ENCODE measurements at regions not wholly inside any gene's neighbourhood (a gene's known extent, or its start where the extent isn't known, plus 50 kb on each side); places are given as distances from the start of the nearest gene placed in this dataset.

DNA sequence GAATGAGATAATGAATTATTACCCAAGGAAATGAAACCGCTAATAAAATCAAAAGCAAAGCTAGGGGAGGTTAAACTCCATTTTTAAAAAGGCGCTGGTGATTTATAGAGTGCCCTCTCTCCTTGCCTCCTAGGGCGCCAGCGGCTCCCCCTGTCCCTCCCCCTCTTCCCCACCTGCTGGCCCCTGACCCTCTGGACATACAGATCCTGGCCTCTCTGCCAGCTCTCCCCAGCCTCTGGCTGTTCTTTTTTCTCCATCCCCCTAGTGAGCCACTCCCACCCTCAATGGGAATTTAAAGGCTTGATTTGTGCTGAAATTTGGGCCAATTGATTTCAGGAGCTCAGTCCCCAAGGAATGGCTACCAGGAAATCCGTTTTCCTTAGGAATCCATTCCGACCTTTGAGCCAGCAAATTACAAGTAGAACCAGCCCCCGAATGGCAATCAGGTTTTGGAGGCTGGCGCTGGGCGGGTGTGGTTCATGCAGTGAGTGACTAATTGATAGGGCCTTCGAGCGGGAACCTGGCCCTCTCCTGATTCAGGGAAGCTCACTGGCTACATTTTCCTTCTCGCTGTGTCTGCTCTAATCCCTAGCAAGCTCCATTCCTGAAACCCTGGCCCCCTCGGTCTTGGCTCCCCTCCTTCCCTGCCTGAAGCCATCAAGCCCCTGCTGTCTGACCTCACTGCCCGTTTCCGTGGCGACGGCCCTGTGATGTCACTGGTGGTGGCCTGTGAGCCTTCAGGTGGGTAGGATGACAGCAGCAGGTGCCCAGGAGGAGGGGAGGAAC, 141.9 kb upstream of the SDK2 start:
- intact Hi-C loops (cut with DNase I; ENCODE audit: low total_unique reads) = no loop called here
- no peaks in the 10 kb centered on the region for H3K4me1 ChIP-seq
- no peaks in the 10 kb centered on the region for H3K36me3 ChIP-seq
- H3K9me3 ChIP-seq = no peaks in the 10 kb centered on the region
- peaks cover 0 to 59% of the 10 kb centered on the region in 2 donors for H3K27me3 ChIP-seq
- no peak for TF ChIP-seq POLR2AphosphoS5 (IDR thresholded peaks at IDR 0.05)
- TF ChIP-seq POLR2A (IDR thresholded peaks at IDR 0.05) = no peak
- TF ChIP-seq, protein P1, sequence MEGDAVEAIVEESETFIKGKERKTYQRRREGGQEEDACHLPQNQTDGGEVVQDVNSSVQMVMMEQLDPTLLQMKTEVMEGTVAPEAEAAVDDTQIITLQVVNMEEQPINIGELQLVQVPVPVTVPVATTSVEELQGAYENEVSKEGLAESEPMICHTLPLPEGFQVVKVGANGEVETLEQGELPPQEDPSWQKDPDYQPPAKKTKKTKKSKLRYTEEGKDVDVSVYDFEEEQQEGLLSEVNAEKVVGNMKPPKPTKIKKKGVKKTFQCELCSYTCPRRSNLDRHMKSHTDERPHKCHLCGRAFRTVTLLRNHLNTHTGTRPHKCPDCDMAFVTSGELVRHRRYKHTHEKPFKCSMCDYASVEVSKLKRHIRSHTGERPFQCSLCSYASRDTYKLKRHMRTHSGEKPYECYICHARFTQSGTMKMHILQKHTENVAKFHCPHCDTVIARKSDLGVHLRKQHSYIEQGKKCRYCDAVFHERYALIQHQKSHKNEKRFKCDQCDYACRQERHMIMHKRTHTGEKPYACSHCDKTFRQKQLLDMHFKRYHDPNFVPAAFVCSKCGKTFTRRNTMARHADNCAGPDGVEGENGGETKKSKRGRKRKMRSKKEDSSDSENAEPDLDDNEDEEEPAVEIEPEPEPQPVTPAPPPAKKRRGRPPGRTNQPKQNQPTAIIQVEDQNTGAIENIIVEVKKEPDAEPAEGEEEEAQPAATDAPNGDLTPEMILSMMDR (IDR thresholded peaks at IDR 0.05) = no peak
- no peak overlapping the region for H3K4me3 ChIP-seq
- DNase-seq (ENCODE audit: low spot score in 2 of 2) = peak in 1 of 2 donors; percentile 42
- no peak overlapping the region for H3K27ac ChIP-seq

DNA sequence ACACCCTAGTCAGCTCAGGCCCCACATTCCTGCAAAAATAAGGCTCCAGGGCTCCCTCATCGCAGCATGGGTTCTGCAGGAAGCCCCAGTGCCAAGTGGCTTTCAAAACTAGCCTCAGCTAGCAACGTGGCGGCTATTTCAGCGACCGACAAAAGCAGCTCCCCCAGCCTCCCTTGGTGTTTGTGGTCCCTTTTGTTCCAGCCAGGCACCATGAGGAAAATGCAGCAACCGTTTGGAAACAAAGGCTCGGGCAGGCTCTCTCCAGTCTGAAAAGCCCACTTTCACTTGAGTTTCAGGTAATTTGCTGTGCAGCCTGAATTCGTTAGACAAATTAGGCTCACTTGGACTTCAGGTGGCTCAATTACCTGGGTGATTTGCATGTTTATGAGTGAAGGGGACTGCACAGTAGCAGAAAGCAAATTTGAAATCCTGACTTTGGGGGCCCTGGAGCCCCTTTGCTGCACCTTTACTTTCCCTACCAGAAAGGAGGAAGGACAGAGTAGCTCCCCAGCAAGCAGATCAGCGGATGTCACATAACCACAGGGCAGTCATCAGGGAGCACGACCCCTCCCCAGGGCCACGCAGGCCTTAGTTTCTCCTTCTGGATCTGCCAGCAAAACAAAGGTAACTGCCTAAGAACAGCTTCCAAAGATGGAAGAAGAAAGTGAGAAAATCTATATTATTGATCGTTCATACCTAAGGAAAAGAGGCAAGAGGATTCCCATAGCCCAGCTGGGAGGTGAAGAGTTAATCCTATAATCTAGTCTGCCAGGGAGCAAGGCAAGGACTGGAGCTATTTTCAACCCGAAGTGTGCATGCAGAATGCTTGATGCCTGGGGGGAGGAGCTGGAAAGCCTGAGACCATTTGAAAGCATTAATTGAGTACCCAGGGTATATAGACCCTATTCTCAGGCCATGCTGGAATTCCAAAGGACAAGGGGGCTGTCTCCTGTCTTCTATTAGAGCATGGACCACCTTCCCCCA, 143.1 kb upstream of the SDK2 start:
- Histone ChIP-seq H3K27ac (no peak overlapping the region), H3K4me1 (no peaks in the 10 kb centered on the region), H3K27me3 (peaks cover 0 to 51% of the 10 kb centered on the region in 2 donors), H3K4me3 (no peak overlapping the region), H3K9me3 (no peaks in the 10 kb centered on the region), H3K36me3 (no peaks in the 10 kb centered on the region)
- intact Hi-C loops (cut with DNase I; ENCODE audit: low total_unique reads) = no loop called here
- no peak for DNase-seq (ENCODE audit: low spot score in 2 of 2)
- TF ChIP-seq POLR2AphosphoS5 (IDR thresholded peaks at IDR 0.05) (no peak), POLR2A (IDR thresholded peaks at IDR 0.05) (no peak)
- TF ChIP-seq, protein P1 (IDR thresholded peaks at IDR 0.05) = no peak

DNA sequence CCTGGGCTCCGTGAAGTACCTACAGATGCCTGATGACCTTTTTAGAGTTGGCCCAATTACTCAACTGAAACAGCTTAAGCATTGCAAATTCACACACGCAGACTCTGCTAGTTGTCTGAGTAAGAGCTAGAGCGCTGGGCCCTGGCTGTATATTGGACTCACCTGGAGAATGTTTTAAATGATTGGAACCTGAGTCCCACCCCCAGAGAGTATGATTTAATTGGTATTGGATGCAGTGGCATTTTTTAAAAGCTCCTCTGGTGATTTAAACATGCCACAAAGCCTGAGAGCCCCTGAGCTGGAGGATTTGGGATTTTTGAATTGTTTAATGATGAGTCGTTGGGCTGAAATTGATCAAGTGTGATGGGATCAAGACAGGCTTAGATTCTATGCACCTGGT, 143.9 kb upstream of the SDK2 start:
- DNase-seq (ENCODE audit: low spot score in 2 of 2) = no peak
- TF ChIP-seq POLR2AphosphoS5 (IDR thresholded peaks at IDR 0.05) (no peak), POLR2A (IDR thresholded peaks at IDR 0.05) (no peak)
- TF ChIP-seq, protein P1 (IDR thresholded peaks at IDR 0.05) = no peak
- H3K9me3 ChIP-seq = no peaks in the 10 kb centered on the region
- intact Hi-C loops (cut with DNase I; ENCODE audit: low total_unique reads) = no loop called here
- H3K36me3 ChIP-seq = no peaks in the 10 kb centered on the region
- no peak overlapping the region for H3K4me3 ChIP-seq
- no peak overlapping the region for H3K27ac ChIP-seq
- H3K4me1 ChIP-seq = no peaks in the 10 kb centered on the region
- H3K27me3 ChIP-seq = peaks cover 0 to 43% of the 10 kb centered on the region in 2 donors

DNA sequence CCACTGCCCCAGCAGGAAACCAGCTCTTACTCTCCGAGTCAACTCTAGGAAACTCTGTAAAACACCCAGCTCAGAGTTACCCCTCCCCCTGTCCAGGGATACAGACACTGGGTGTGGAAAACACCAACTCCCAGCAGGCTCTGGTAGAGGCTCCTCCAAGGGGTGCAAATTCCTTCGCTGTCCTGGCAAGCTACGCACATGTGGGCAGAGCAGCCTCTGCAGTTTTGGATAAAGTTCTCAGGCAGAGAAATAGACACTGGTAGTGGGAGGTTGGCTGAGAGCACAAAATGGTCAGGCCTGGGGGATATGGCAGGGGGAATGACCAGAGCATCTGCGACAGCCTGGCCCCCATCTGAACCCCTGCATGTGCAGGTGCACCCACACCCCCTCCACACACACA, 146.9 kb upstream of the SDK2 start:
- no peak overlapping the region for H3K27ac ChIP-seq
- TF ChIP-seq POLR2AphosphoS5 (IDR thresholded peaks at IDR 0.05) (no peak), POLR2A (IDR thresholded peaks at IDR 0.05) (no peak)
- TF ChIP-seq, protein P1 (IDR thresholded peaks at IDR 0.05) = no peak
- intact Hi-C loops (cut with DNase I; ENCODE audit: low total_unique reads) = loop anchor here (10.0 kb wide), 1 partner anchor 606 kb away; no protein-coding TSS in a partner anchor
- H3K4me1 ChIP-seq = no peaks in the 10 kb centered on the region
- no peaks in the 10 kb centered on the region for H3K36me3 ChIP-seq
- H3K27me3 ChIP-seq = peaks cover 0 to 14% of the 10 kb centered on the region in 2 donors
- H3K9me3 ChIP-seq = no peaks in the 10 kb centered on the region
- no peak for DNase-seq (ENCODE audit: low spot score in 2 of 2)
- H3K4me3 ChIP-seq = no peak overlapping the region

All from breast epithelium (tissue), 4 donors.